Trophoblast cell (in vitro differentiated cells and primary cell): ENCODE measurements at regions not wholly inside any gene's neighbourhood (a gene's known extent, or its start where the extent isn't known, plus 50 kb on each side); places are given as distances from the start of the nearest gene placed in this dataset.

Source experiments
- DNase-seq, 2 donors: peaks; one replicate each; pipeline ENCODE4 v3.0.0-alpha.2; 2016
- H2AFZ ChIP-seq: 2 replicates; pipeline ENCODE4 v1.6.1; 2013; ENCODE audit warnings: low read length, moderate library complexity, mild to moderate bottlenecking; ENCODE audit not compliant: insufficient read depth, poor library complexity
- H2AK5ac ChIP-seq: 2 replicates; pipeline ENCODE4 v1.6.1; 2013; ENCODE audit warnings: mild to moderate bottlenecking, low read length
- H2BK120ac ChIP-seq: 2 replicates; pipeline ENCODE4 v1.6.1; 2013; ENCODE audit warnings: low read length, mild to moderate bottlenecking, moderate library complexity; ENCODE audit not compliant: insufficient read depth, poor library complexity
- H2BK12ac ChIP-seq: 2 replicates; pipeline ENCODE4 v1.6.1; 2013; ENCODE audit warnings: mild to moderate bottlenecking, low read length, moderate library complexity
- H2BK5ac ChIP-seq: 2 replicates; pipeline ENCODE4 v1.6.1; 2013; ENCODE audit warnings: low read length, low read depth, moderate library complexity, mild to moderate bottlenecking; ENCODE audit not compliant: poor library complexity
- H3K14ac ChIP-seq: 2 replicates; pipeline ENCODE4 v1.6.1; 2013; ENCODE audit warnings: mild to moderate bottlenecking, low read length
- H3K18ac ChIP-seq: 2 replicates; pipeline ENCODE4 v1.6.1; 2013; ENCODE audit warnings: mild to moderate bottlenecking, low read length
- H3K23ac ChIP-seq: 2 replicates; pipeline ENCODE4 v1.6.1; 2013; ENCODE audit warnings: low read length
- H3K27ac ChIP-seq: 2 replicates; pipeline ENCODE4 v1.5.1; 2013; ENCODE audit warnings: low read depth, mild to moderate bottlenecking, inconsistent platforms, low read length, moderate library complexity
- H3K27me3 ChIP-seq: 2 replicates; pipeline ENCODE4 v1.6.1; 2013; ENCODE audit warnings: inconsistent platforms, mild to moderate bottlenecking, low read length, moderate library complexity; ENCODE audit not compliant: insufficient read depth
- H3K36me3 ChIP-seq, 2 experiments: 1 replicate in 1 of 2; 2 replicates in 1 of 2; pipeline ENCODE4 v1.6.1; 2013; ENCODE audit warnings: low read length in 2 of 2, mild to moderate bottlenecking in 2 of 2, moderate library complexity in 1 of 2; ENCODE audit not compliant: insufficient read depth in 2 of 2, control insufficient read depth in 1 of 2
- H3K4ac ChIP-seq: 2 replicates; pipeline ENCODE4 v1.6.1; 2013; ENCODE audit warnings: low read depth, mild to moderate bottlenecking, low read length, moderate library complexity
- H3K4me1 ChIP-seq, 2 experiments: 1 replicate in 1 of 2; 2 replicates in 1 of 2; pipeline ENCODE4 v1.6.1; 2013; ENCODE audit warnings: low read length in 2 of 2, mild to moderate bottlenecking in 2 of 2, moderate library complexity in 1 of 2; ENCODE audit not compliant: insufficient read depth in 2 of 2, control insufficient read depth in 1 of 2
- H3K4me2 ChIP-seq: 2 replicates; pipeline ENCODE4 v1.6.1; 2013; ENCODE audit warnings: inconsistent platforms, mild to moderate bottlenecking, low read length, moderate library complexity
- H3K4me3 ChIP-seq: 2 replicates; pipeline ENCODE4 v1.5.1; 2013; ENCODE audit warnings: mild to moderate bottlenecking, low read depth, low read length, inconsistent platforms
- H3K79me1 ChIP-seq: one replicate; pipeline ENCODE4 v1.6.1; 2013; ENCODE audit warnings: low read length
- H3K79me2 ChIP-seq: 2 replicates; pipeline ENCODE4 v1.6.1; 2013; ENCODE audit warnings: low read length, mild to moderate bottlenecking; ENCODE audit not compliant: control insufficient read depth, insufficient read depth, poor library complexity
- H3K9ac ChIP-seq: 2 replicates; pipeline ENCODE4 v1.6.1; 2013; ENCODE audit warnings: mild to moderate bottlenecking, low read length
- H3K9me3 ChIP-seq: 2 replicates; pipeline ENCODE4 v1.6.1; 2013; ENCODE audit warnings: low read depth, mild to moderate bottlenecking, control low read depth, inconsistent platforms, low read length; ENCODE audit not compliant: insufficient read depth
- H4K12ac ChIP-seq: 2 replicates; pipeline ENCODE4 v1.6.1; 2013; ENCODE audit warnings: low read depth, mild to moderate bottlenecking, low read length, moderate library complexity
- H4K8ac ChIP-seq: 2 replicates; pipeline ENCODE4 v1.6.1; 2013; ENCODE audit warnings: low read depth, mild to moderate bottlenecking, low read length, moderate library complexity
- H4K91ac ChIP-seq: one replicate; pipeline ENCODE4 v1.6.1; 2013; ENCODE audit warnings: low read depth, mild to moderate bottlenecking, low read length, moderate library complexity
- WGBS: extraction: QIAGEN DNeasy Blood & Tissue Kit; methylation state at CpG from one replicate; pipeline ENCODE4 v1.1.7; 2013; ENCODE audit warnings: missing lambda C conversion rate; ENCODE audit not compliant: insufficient read length, insufficient coverage; ENCODE audit errors: extremely low coverage; 5-methylcytosine and 5-hydroxymethylcytosine counted together

GRCh38 chr5:104429911-104430310, 867.3 kb upstream of the NUDT12 start:
- no peak overlapping the region for H3K4me3 ChIP-seq
- no peak overlapping the region for H3K4me2 ChIP-seq
- no peaks in the 10 kb centered on the region for H3K36me3 ChIP-seq
- no peak overlapping the region for H3K18ac ChIP-seq
- H3K4me1 ChIP-seq = peaks cover 0 to 3% of the 10 kb centered on the region in 2 experiments
- no peaks in the 10 kb centered on the region for H3K27me3 ChIP-seq
- WGBS = no CpG with 5 or more reads among the region's 1 CpG
- no peak overlapping the region for H3K14ac ChIP-seq
- no peak overlapping the region for H2AFZ ChIP-seq
- no peak overlapping the region for H2BK5ac ChIP-seq
- H3K9ac ChIP-seq = no peak overlapping the region
- no peak overlapping the region for H3K27ac ChIP-seq
- no peak overlapping the region for H2BK120ac ChIP-seq
- H4K91ac ChIP-seq = no peak overlapping the region
- no peak overlapping the region for H4K8ac ChIP-seq
- H3K4ac ChIP-seq = no peak overlapping the region
- H3K23ac ChIP-seq = no peak overlapping the region
- DNase-seq = no peak
- no peaks in the 10 kb centered on the region for H3K9me3 ChIP-seq
- no peaks in the 10 kb centered on the region for H3K79me2 ChIP-seq
- H4K12ac ChIP-seq = no peak overlapping the region
- H2BK12ac ChIP-seq = no peak overlapping the region
- H3K79me1 ChIP-seq = no peaks in the 10 kb centered on the region
- no peak overlapping the region for H2AK5ac ChIP-seq

GRCh38 chr5:104421431-104421830, 858.8 kb upstream of the NUDT12 start:
- Histone ChIP-seq H2AK5ac (no peak overlapping the region), H3K79me1 (no peaks in the 10 kb centered on the region), H3K4me1 (no peaks in the 10 kb centered on the region), H3K14ac (no peak overlapping the region), H3K9ac (no peak overlapping the region), H2BK5ac (no peak overlapping the region), H3K27me3 (no peaks in the 10 kb centered on the region), H3K36me3 (no peaks in the 10 kb centered on the region), H2BK12ac (no peak overlapping the region), H4K12ac (no peak overlapping the region), H3K27ac (no peak overlapping the region), H3K4me2 (no peak overlapping the region), H4K91ac (no peak overlapping the region), H3K23ac (no peak overlapping the region), H2AFZ (no peak overlapping the region), H3K79me2 (no peaks in the 10 kb centered on the region), H2BK120ac (no peak overlapping the region), H3K18ac (no peak overlapping the region), H3K4ac (no peak overlapping the region), H3K9me3 (no peaks in the 10 kb centered on the region), H3K4me3 (no peak overlapping the region), H4K8ac (no peak overlapping the region)
- peak; percentile 24 to 79 for DNase-seq
- WGBS = no CpG with 5 or more reads among the region's 4 CpGs

GRCh38 chr5:104418056-104418455, 855.5 kb upstream of the NUDT12 start:
- no peak overlapping the region for H3K4me2 ChIP-seq
- H3K79me1 ChIP-seq = no peaks in the 10 kb centered on the region
- no CpG with 5 or more reads among the region's 1 CpG for WGBS
- no peaks in the 10 kb centered on the region for H3K36me3 ChIP-seq
- DNase-seq = no peak
- H4K12ac ChIP-seq = no peak overlapping the region
- H3K27ac ChIP-seq = no peak overlapping the region
- H4K91ac ChIP-seq = no peak overlapping the region
- H3K23ac ChIP-seq = no peak overlapping the region
- no peak overlapping the region for H2BK12ac ChIP-seq
- no peak overlapping the region for H2BK120ac ChIP-seq
- no peak overlapping the region for H3K4me3 ChIP-seq
- no peak overlapping the region for H4K8ac ChIP-seq
- no peak overlapping the region for H2BK5ac ChIP-seq
- no peak overlapping the region for H3K4ac ChIP-seq
- no peak overlapping the region for H3K14ac ChIP-seq
- no peaks in the 10 kb centered on the region for H3K79me2 ChIP-seq
- H3K4me1 ChIP-seq = no peaks in the 10 kb centered on the region
- no peak overlapping the region for H3K18ac ChIP-seq
- no peaks in the 10 kb centered on the region for H3K9me3 ChIP-seq
- H3K9ac ChIP-seq = no peak overlapping the region
- no peak overlapping the region for H2AK5ac ChIP-seq
- H2AFZ ChIP-seq = no peak overlapping the region
- no peaks in the 10 kb centered on the region for H3K27me3 ChIP-seq

- no peaks in the 10 kb centered on the region for H3K79me1 ChIP-seq
- no peaks in the 10 kb centered on the region for H3K36me3 ChIP-seq
- no CpG with 5 or more reads among the region's 1 CpG for WGBS
- H3K27me3 ChIP-seq = no peaks in the 10 kb centered on the region
- H4K91ac ChIP-seq = no peak overlapping the region
- H3K4me1 ChIP-seq = no peaks in the 10 kb centered on the region
- no peak overlapping the region for H2BK12ac ChIP-seq
- H2BK120ac ChIP-seq = no peak overlapping the region
- H3K79me2 ChIP-seq = no peaks in the 10 kb centered on the region
- H3K23ac ChIP-seq = no peak overlapping the region
- H2AFZ ChIP-seq = no peak overlapping the region
- no peak overlapping the region for H3K4me2 ChIP-seq
- H3K14ac ChIP-seq = no peak overlapping the region
- H2AK5ac ChIP-seq = no peak overlapping the region
- no peak overlapping the region for H4K12ac ChIP-seq
- H3K27ac ChIP-seq = no peak overlapping the region
- DNase-seq = peak in 1 of 2 donors; percentile 45
- no peak overlapping the region for H4K8ac ChIP-seq
- H3K9me3 ChIP-seq = no peaks in the 10 kb centered on the region
- no peak overlapping the region for H3K4ac ChIP-seq
- no peak overlapping the region for H3K4me3 ChIP-seq
- H2BK5ac ChIP-seq = no peak overlapping the region
- no peak overlapping the region for H3K18ac ChIP-seq
- no peak overlapping the region for H3K9ac ChIP-seq
Observed at GRCh38 chr5:104412649-104413240, 850.2 kb upstream of the NUDT12 start.
